ENCODE measurements at regions not wholly inside any gene's neighbourhood (a gene's known extent, or its start where the extent isn't known, plus 50 kb on each side); places are given as distances from the start of the nearest gene placed in this dataset.
A peak's percentile ranks its signal among the peaks of the same experiment; 100 is the strongest.

GRCh38 chr11:131242476-131243000 is 127.9 kb upstream of the NTM start:
- Mint-ChIP-seq H3K4me1 (peaks cover 16% of the 10 kb centered on the region), H3K4me3 (no peak overlapping the region), H3K36me3 (no peaks in the 10 kb centered on the region), H3K27ac (no peak overlapping the region), H3K9me3 (no peaks in the 10 kb centered on the region), H3K27me3 (ENCODE audit: insufficient read depth, low read depth) (peaks cover 9% of the 10 kb centered on the region)
- peaks cover 9% of the 10 kb centered on the region for H3K27me3 ChIP-seq
- no peak overlapping the region for H3K4me2 ChIP-seq
- TF ChIP-seq EZH2 (IDR thresholded peaks at IDR 0.05) (no peak), EZH2phosphoT487 (IDR thresholded peaks at IDR 0.05) (no peak), CTCF (IDR thresholded peaks at IDR 0.05) (no peak)
- H3F3A ChIP-seq (ENCODE audit: low read depth), result no peaks in the 10 kb centered on the region
- no peaks in the 10 kb centered on the region for H3K79me2 ChIP-seq (ENCODE audit: low read depth)
- no peaks in the 10 kb centered on the region for H4K20me1 ChIP-seq (ENCODE audit: low read depth)
- no peak overlapping the region for H3K9ac ChIP-seq
- H3K4me1 ChIP-seq, result peaks cover 7% of the 10 kb centered on the region
- no peak overlapping the region for H3K27ac ChIP-seq
- no peaks in the 10 kb centered on the region for H3K36me3 ChIP-seq
- no peak overlapping the region for H3K4me3 ChIP-seq
- H2AFZ ChIP-seq (replicated peaks), result no peak overlapping the region
- DNase-seq (ENCODE audit: low spot score), result no peak
- H3K9me3 ChIP-seq (ENCODE audit: low read depth), result no peaks in the 10 kb centered on the region

GRCh38 chr11:131246156-131246555 is 124.3 kb upstream of the NTM start:
- Histone ChIP-seq H3K36me3 (no peaks in the 10 kb centered on the region), H3K27ac (no peak overlapping the region), H3K4me2 (peak overlapping the region; percentile 60), H3K9me3 (ENCODE audit: low read depth) (no peaks in the 10 kb centered on the region), H2AFZ (replicated peaks) (no peak overlapping the region), H3K4me1 (peaks cover 12% of the 10 kb centered on the region), H3F3A (ENCODE audit: low read depth) (no peaks in the 10 kb centered on the region), H3K4me3 (no peak overlapping the region), H3K27me3 (peaks cover 9% of the 10 kb centered on the region), H3K9ac (no peak overlapping the region), H4K20me1 (ENCODE audit: low read depth) (no peaks in the 10 kb centered on the region), H3K79me2 (ENCODE audit: low read depth) (no peaks in the 10 kb centered on the region)
- no peaks in the 10 kb centered on the region for H3K9me3 Mint-ChIP-seq
- peak; percentile 31 for DNase-seq (ENCODE audit: low spot score)
- no peaks in the 10 kb centered on the region for H3K36me3 Mint-ChIP-seq
- H3K4me1 Mint-ChIP-seq, result peaks cover 23% of the 10 kb centered on the region
- no peak overlapping the region for H3K4me3 Mint-ChIP-seq
- no peak overlapping the region for H3K27ac Mint-ChIP-seq
- peaks cover 9% of the 10 kb centered on the region for H3K27me3 Mint-ChIP-seq (ENCODE audit: insufficient read depth, low read depth)
- no peak for TF ChIP-seq EZH2phosphoT487 (IDR thresholded peaks at IDR 0.05)
- no peak for TF ChIP-seq CTCF (IDR thresholded peaks at IDR 0.05)
- TF ChIP-seq EZH2 (IDR thresholded peaks at IDR 0.05), result no peak

- Histone ChIP-seq H3K4me2 (peak overlapping the region; percentile 60), H2AFZ (replicated peaks) (no peak overlapping the region), H3K9ac (no peak overlapping the region), H4K20me1 (ENCODE audit: low read depth) (no peaks in the 10 kb centered on the region), H3K27ac (no peak overlapping the region), H3K9me3 (ENCODE audit: low read depth) (no peaks in the 10 kb centered on the region), H3K4me3 (no peak overlapping the region), H3K79me2 (ENCODE audit: low read depth) (no peaks in the 10 kb centered on the region), H3K36me3 (no peaks in the 10 kb centered on the region), H3K4me1 (peaks cover 12% of the 10 kb centered on the region), H3K27me3 (peaks cover 9% of the 10 kb centered on the region), H3F3A (ENCODE audit: low read depth) (no peaks in the 10 kb centered on the region)
- Mint-ChIP-seq H3K4me3 (no peak overlapping the region), H3K9me3 (no peaks in the 10 kb centered on the region), H3K27ac (no peak overlapping the region), H3K36me3 (no peaks in the 10 kb centered on the region), H3K27me3 (ENCODE audit: insufficient read depth, low read depth) (peaks cover 9% of the 10 kb centered on the region), H3K4me1 (peaks cover 23% of the 10 kb centered on the region)
- DNase-seq (ENCODE audit: low spot score), result peak; percentile 81
- TF ChIP-seq CTCF (IDR thresholded peaks at IDR 0.05) (peak; percentile 85), EZH2 (IDR thresholded peaks at IDR 0.05) (no peak)
These were observed 123.8 kb upstream of the NTM start for GRCh38 chr11:131246663-131247062.
